ENCODE measurements at regions not wholly inside any gene's neighbourhood (a gene's known extent, or its start where the extent isn't known, plus 50 kb on each side); places are given as distances from the start of the nearest gene placed in this dataset.

DNA sequence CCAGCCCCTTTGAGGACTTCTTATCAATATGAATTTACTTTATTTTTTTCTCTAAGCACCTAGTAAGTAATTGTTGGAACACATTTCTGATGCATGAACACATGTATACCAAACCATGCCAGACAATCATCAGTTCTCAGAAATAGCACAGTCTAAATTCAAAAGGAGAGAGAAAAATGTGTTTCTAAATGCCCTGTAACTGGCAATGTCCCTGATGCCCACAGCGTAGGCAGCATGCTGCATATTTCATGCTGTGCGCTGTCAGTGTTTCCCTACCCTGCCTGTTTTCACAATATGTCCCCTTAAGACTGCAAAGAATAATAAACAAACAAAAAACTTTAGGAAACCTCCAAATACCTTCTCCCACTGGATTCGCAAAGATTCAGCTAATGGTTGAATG is 881.0 kb upstream of the CHAC2 start:
- Histone ChIP-seq H3K4me1 (ENCODE audit: control insufficient read depth, insufficient read depth, low read length) (no peaks in the 10 kb centered on the region), H3K9me3 (ENCODE audit: control insufficient read depth, insufficient read depth, low read depth, low read length) (no peaks in the 10 kb centered on the region), H3K4me3 (ENCODE audit: low read depth, low read length) (no peak overlapping the region), H3K36me3 (ENCODE audit: control insufficient read depth in 2 of 2, insufficient read depth in 1 of 2, low read length in 2 of 2) (no peaks in the 10 kb centered on the region), H3K27ac (ENCODE audit: extremely low read depth, low read depth, low read length) (no peak overlapping the region)
- ChIA-PET CTCF (no interaction called here), POLR2A (no interaction called here)
- TF ChIP-seq ZNF654 (tag by site-specific recombination; IDR thresholded peaks at IDR 0.05; ENCODE audit: low read depth) = no peak
- no peak for TF ChIP-seq ZNF670 (tag by site-specific recombination; IDR thresholded peaks at IDR 0.05; ENCODE audit: low read depth)
- TF ChIP-seq ZNF175 (tag by site-specific recombination; IDR thresholded peaks at IDR 0.05) = no peak
- no peak for TF ChIP-seq ZNF2 (tag by site-specific recombination; IDR thresholded peaks at IDR 0.05)
- TF ChIP-seq ZNF843 (tag by site-specific recombination; IDR thresholded peaks at IDR 0.05) = no peak
- TF ChIP-seq, protein P1, sequence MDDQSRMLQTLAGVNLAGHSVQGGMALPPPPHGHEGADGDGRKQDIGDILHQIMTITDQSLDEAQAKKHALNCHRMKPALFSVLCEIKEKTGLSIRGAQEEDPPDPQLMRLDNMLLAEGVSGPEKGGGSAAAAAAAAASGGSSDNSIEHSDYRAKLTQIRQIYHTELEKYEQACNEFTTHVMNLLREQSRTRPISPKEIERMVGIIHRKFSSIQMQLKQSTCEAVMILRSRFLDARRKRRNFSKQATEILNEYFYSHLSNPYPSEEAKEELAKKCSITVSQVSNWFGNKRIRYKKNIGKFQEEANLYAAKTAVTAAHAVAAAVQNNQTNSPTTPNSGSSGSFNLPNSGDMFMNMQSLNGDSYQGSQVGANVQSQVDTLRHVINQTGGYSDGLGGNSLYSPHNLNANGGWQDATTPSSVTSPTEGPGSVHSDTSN (CRISPR knock-in tag; IDR thresholded peaks at IDR 0.05) = no peak
- TF ChIP-seq YY1 (tag by site-specific recombination; IDR thresholded peaks at IDR 0.05) = no peak

DNA sequence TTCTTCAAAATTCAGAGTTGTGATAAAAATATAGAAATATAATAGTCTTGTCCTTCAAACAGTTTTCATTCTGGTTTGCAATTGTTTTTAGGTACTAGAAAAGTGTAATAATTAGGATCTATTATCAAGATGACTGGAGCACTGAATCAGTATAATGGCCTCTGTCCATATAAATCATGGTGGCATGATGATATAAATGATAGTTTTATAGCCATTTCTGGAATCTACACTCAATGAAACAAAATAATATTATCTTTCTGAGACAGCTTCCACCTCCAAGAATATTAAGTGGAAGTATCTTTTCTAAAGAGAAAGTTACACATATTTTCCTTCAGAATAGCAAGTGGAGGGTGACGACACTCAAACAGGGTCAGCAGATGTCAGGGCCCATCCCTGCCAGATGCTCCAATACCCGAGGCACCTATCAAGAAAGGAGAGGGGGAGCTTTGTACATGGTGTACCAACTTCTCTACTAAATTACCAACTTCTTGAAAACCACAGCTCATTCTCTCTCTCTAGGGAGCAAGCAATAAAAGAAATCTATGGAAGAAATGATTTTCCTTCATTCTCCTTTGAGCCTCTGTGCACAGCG is 882.7 kb upstream of the CHAC2 start:
- Histone ChIP-seq H3K4me1 (ENCODE audit: control insufficient read depth, insufficient read depth, low read length) (no peaks in the 10 kb centered on the region), H3K4me3 (ENCODE audit: low read depth, low read length) (no peak overlapping the region), H3K27ac (ENCODE audit: extremely low read depth, low read depth, low read length) (no peak overlapping the region), H3K9me3 (ENCODE audit: control insufficient read depth, insufficient read depth, low read depth, low read length) (no peaks in the 10 kb centered on the region), H3K36me3 (ENCODE audit: control insufficient read depth in 2 of 2, insufficient read depth in 1 of 2, low read length in 2 of 2) (no peaks in the 10 kb centered on the region)
- POLR2A ChIA-PET = no interaction called here
- CTCF ChIA-PET = no interaction called here
- TF ChIP-seq, protein P2, sequence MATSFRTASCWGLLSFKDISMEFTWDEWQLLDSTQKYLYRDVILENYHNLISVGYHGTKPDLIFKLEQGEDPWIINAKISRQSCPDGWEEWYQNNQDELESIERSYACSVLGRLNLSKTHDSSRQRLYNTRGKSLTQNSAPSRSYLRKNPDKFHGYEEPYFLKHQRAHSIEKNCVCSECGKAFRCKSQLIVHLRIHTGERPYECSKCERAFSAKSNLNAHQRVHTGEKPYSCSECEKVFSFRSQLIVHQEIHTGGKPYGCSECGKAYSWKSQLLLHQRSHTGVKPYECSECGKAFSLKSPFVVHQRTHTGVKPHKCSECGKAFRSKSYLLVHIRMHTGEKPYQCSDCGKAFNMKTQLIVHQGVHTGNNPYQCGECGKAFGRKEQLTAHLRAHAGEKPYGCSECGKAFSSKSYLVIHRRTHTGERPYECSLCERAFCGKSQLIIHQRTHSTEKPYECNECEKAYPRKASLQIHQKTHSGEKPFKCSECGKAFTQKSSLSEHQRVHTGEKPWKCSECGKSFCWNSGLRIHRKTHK (tag by site-specific recombination; IDR thresholded peaks at IDR 0.05) = no peak
- TF ChIP-seq ZNF426 (tag by site-specific recombination; IDR thresholded peaks at IDR 0.05) = no peak
- TF ChIP-seq, protein P3, sequence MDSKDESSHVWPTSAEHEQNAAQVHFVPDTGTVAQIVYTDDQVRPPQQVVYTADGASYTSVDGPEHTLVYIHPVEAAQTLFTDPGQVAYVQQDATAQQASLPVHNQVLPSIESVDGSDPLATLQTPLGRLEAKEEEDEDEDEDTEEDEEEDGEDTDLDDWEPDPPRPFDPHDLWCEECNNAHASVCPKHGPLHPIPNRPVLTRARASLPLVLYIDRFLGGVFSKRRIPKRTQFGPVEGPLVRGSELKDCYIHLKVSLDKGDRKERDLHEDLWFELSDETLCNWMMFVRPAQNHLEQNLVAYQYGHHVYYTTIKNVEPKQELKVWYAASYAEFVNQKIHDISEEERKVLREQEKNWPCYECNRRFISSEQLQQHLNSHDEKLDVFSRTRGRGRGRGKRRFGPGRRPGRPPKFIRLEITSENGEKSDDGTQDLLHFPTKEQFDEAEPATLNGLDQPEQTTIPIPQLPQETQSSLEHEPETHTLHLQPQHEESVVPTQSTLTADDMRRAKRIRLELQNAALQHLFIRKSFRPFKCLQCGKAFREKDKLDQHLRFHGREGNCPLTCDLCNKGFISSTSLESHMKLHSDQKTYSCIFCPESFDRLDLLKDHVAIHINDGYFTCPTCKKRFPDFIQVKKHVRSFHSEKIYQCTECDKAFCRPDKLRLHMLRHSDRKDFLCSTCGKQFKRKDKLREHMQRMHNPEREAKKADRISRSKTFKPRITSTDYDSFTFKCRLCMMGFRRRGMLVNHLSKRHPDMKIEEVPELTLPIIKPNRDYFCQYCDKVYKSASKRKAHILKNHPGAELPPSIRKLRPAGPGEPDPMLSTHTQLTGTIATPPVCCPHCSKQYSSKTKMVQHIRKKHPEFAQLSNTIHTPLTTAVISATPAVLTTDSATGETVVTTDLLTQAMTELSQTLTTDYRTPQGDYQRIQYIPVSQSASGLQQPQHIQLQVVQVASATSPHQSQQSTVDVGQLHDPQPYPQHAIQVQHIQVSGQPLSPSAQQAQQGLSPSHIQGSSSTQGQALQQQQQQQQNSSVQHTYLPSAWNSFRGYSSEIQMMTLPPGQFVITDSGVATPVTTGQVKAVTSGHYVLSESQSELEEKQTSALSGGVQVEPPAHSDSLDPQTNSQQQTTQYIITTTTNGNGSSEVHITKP (tag by site-specific recombination; IDR thresholded peaks at IDR 0.05) = no peak
- TF ChIP-seq, protein P4, sequence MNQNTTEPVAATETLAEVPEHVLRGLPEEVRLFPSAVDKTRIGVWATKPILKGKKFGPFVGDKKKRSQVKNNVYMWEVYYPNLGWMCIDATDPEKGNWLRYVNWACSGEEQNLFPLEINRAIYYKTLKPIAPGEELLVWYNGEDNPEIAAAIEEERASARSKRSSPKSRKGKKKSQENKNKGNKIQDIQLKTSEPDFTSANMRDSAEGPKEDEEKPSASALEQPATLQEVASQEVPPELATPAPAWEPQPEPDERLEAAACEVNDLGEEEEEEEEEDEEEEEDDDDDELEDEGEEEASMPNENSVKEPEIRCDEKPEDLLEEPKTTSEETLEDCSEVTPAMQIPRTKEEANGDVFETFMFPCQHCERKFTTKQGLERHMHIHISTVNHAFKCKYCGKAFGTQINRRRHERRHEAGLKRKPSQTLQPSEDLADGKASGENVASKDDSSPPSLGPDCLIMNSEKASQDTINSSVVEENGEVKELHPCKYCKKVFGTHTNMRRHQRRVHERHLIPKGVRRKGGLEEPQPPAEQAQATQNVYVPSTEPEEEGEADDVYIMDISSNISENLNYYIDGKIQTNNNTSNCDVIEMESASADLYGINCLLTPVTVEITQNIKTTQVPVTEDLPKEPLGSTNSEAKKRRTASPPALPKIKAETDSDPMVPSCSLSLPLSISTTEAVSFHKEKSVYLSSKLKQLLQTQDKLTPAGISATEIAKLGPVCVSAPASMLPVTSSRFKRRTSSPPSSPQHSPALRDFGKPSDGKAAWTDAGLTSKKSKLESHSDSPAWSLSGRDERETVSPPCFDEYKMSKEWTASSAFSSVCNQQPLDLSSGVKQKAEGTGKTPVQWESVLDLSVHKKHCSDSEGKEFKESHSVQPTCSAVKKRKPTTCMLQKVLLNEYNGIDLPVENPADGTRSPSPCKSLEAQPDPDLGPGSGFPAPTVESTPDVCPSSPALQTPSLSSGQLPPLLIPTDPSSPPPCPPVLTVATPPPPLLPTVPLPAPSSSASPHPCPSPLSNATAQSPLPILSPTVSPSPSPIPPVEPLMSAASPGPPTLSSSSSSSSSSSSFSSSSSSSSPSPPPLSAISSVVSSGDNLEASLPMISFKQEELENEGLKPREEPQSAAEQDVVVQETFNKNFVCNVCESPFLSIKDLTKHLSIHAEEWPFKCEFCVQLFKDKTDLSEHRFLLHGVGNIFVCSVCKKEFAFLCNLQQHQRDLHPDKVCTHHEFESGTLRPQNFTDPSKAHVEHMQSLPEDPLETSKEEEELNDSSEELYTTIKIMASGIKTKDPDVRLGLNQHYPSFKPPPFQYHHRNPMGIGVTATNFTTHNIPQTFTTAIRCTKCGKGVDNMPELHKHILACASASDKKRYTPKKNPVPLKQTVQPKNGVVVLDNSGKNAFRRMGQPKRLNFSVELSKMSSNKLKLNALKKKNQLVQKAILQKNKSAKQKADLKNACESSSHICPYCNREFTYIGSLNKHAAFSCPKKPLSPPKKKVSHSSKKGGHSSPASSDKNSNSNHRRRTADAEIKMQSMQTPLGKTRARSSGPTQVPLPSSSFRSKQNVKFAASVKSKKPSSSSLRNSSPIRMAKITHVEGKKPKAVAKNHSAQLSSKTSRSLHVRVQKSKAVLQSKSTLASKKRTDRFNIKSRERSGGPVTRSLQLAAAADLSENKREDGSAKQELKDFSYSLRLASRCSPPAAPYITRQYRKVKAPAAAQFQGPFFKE (tag by site-specific recombination; IDR thresholded peaks at IDR 0.05; ENCODE audit: borderline replicate concordance) = no peak
- TF ChIP-seq, protein P5, sequence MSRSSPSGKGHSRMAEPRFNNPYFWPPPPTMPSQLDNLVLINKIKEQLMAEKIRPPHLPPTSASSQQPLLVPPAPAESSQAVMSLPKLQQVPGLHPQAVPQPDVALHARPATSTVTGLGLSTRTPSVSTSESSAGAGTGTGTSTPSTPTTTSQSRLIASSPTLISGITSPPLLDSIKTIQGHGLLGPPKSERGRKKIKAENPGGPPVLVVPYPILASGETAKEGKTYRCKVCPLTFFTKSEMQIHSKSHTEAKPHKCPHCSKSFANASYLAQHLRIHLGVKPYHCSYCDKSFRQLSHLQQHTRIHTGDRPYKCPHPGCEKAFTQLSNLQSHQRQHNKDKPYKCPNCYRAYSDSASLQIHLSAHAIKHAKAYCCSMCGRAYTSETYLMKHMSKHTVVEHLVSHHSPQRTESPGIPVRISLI (tag by site-specific recombination; IDR thresholded peaks at IDR 0.05) = no peak
- TF ChIP-seq ZNF404 (tag by site-specific recombination; IDR thresholded peaks at IDR 0.05) = no peak
- no peak for TF ChIP-seq ZNF658 (tag by site-specific recombination; IDR thresholded peaks at IDR 0.05)
- no peak for TF ChIP-seq ZNF670 (tag by site-specific recombination; IDR thresholded peaks at IDR 0.05; ENCODE audit: low read depth)
- no peak for TF ChIP-seq ZNF138 (tag by site-specific recombination; IDR thresholded peaks at IDR 0.05; ENCODE audit: borderline replicate concordance)
- TF ChIP-seq, protein P6, sequence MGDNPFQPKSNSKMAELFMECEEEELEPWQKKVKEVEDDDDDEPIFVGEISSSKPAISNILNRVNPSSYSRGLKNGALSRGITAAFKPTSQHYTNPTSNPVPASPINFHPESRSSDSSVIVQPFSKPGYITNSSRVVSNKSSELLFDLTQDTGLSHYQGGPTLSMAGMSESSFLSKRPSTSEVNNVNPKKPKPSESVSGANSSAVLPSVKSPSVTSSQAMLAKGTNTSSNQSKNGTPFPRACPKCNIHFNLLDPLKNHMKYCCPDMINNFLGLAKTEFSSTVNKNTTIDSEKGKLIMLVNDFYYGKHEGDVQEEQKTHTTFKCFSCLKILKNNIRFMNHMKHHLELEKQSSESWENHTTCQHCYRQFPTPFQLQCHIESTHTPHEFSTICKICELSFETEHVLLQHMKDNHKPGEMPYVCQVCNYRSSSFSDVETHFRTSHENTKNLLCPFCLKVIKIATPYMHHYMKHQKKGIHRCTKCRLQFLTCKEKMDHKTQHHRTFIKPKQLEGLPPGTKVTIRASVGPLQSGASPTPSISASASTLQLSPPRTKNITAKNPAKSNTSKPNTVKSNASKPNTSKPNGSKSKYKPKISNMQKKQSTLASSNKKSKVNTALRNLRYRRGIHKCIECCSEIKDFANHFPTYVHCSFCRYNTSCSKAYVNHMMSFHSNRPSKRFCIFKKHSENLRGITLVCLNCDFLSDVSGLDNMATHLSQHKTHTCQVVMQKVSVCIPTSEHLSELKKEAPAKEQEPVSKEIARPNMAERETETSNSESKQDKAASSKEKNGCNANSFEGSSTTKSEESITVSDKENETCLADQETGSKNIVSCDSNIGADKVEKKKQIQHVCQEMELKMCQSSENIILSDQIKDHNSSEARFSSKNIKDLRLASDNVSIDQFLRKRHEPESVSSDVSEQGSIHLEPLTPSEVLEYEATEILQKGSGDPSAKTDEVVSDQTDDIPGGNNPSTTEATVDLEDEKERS (tag by site-specific recombination; IDR thresholded peaks at IDR 0.05) = no peak
- no peak for TF ChIP-seq ZBTB48 (tag by site-specific recombination; IDR thresholded peaks at IDR 0.05)
- TF ChIP-seq ZNF221 (tag by site-specific recombination; IDR thresholded peaks at IDR 0.05; ENCODE audit: borderline replicate concordance) = no peak
